ENCODE measurements at regions not wholly inside any gene's neighbourhood (a gene's known extent, or its start where the extent isn't known, plus 50 kb on each side); places are given as distances from the start of the nearest gene placed in this dataset.
"Not testable (repeated sequence)": the region's sequence is repeated elsewhere in the genome, so short reads cannot be mapped to it uniquely, and the experiment has no call there.

GRCh38 chr14:89469210-89470198 lies 52.5 kb upstream of the FOXN3 start:
- DNase-seq (ENCODE audit: low read depth in 2 of 2) = no peak

- DNase-seq (ENCODE audit: low read depth in 2 of 2) = no peak
These were observed 51.5 kb upstream of the FOXN3 start for GRCh38 chr14:89468566-89468965.

- not testable (repeated sequence) for DNase-seq (ENCODE audit: low read depth in 2 of 2)
These were observed 51.0 kb upstream of the FOXN3 start for GRCh38 chr14:89468030-89468429.

- DNase-seq (ENCODE audit: low read depth in 2 of 2) = no peak
These were observed 49.9 kb upstream of the FOXN3 start for GRCh38 chr14:89466944-89467343.

Data from lung microvascular endothelial cell (primary cell).